HL-60 (cell line): ENCODE measurements at regions not wholly inside any gene's neighbourhood (a gene's known extent, or its start where the extent isn't known, plus 50 kb on each side); places are given as distances from the start of the nearest gene placed in this dataset.

Experiments
- DNase-seq, 2 experiments: peaks; one replicate each; pipeline ENCODE4 v3.0.0-alpha.2; 2010 to 2020; ENCODE audit warnings: low read depth in 1 of 2, low spot score in 1 of 2
- H3K27ac ChIP-seq: fragments of 250-450 bp; sonication (Bioruptor Pico); replicated peaks from 2 replicates; pipeline ENCODE4 v1.5.1; 2020; ENCODE audit warnings: mild to moderate bottlenecking, moderate library complexity
- H3K27me3 ChIP-seq: fragments of 250-450 bp; sonication (Bioruptor Pico); 2 replicates; pipeline ENCODE4 v1.5.1; 2021; ENCODE audit warnings: mild to moderate bottlenecking, moderate library complexity; ENCODE audit not compliant: insufficient read depth, poor library complexity, severe bottlenecking
- H3K4me3 ChIP-seq: replicated peaks from 2 replicates; pipeline ENCODE4 v1.5.1; 2011; ENCODE audit warnings: mild to moderate bottlenecking, control low read depth, low read length; ENCODE audit not compliant: insufficient read depth
- CTCF ChIP-seq: IDR thresholded peaks from one replicate; pipeline ENCODE4 v1.5.1; 2011; ENCODE audit warnings: low read length, control low read depth, inconsistent platforms; ENCODE audit not compliant: insufficient read depth
- GABPA ChIP-seq: IDR thresholded peaks from 2 replicates; pipeline ENCODE4 v1.6.1; 2012; ENCODE audit warnings: low read depth
- POLR2AphosphoS5 ChIP-seq: IDR thresholded peaks from 2 replicates; pipeline ENCODE4 v1.6.1; 2012; ENCODE audit warnings: low read depth
- SPI1 ChIP-seq: IDR thresholded peaks from 2 replicates; pipeline ENCODE4 v1.6.1; 2012; ENCODE audit warnings: low read depth, mild to moderate bottlenecking, borderline replicate concordance
- TF ChIP-seq, protein P1 (sequence below): IDR thresholded peaks from 2 replicates; pipeline ENCODE4 v1.6.1; 2012; ENCODE audit warnings: low read depth; ENCODE audit not compliant: insufficient replicate concordance

DNA sequence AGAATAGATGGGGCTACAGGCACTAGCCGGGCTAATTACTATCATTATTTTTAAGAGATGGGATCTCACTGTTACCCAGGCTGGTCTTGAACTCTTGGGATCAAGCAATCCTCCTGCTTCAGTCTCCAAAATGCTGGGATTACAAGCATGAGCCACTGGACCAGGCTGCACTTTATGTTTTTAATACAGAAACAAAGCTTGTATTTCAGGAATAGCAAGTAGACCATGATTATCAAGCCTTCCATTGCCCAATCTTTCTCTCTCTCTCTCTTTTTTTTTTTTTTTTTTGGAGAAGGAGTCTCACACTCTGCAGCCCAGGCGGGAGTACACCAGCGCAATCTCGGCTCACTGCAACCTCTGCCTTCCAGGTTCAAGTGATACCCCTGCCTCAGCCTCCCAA is 75.4 kb downstream of the MDH2 start:
- no peak overlapping the region for H3K27ac ChIP-seq
- H3K27me3 ChIP-seq = no peaks in the 10 kb centered on the region
- H3K4me3 ChIP-seq = no peak overlapping the region
- no peak for DNase-seq
- TF ChIP-seq GABPA = no peak
- no peak for TF ChIP-seq SPI1
- TF ChIP-seq POLR2AphosphoS5 = no peak
- no peak for TF ChIP-seq CTCF
- TF ChIP-seq, protein P1, sequence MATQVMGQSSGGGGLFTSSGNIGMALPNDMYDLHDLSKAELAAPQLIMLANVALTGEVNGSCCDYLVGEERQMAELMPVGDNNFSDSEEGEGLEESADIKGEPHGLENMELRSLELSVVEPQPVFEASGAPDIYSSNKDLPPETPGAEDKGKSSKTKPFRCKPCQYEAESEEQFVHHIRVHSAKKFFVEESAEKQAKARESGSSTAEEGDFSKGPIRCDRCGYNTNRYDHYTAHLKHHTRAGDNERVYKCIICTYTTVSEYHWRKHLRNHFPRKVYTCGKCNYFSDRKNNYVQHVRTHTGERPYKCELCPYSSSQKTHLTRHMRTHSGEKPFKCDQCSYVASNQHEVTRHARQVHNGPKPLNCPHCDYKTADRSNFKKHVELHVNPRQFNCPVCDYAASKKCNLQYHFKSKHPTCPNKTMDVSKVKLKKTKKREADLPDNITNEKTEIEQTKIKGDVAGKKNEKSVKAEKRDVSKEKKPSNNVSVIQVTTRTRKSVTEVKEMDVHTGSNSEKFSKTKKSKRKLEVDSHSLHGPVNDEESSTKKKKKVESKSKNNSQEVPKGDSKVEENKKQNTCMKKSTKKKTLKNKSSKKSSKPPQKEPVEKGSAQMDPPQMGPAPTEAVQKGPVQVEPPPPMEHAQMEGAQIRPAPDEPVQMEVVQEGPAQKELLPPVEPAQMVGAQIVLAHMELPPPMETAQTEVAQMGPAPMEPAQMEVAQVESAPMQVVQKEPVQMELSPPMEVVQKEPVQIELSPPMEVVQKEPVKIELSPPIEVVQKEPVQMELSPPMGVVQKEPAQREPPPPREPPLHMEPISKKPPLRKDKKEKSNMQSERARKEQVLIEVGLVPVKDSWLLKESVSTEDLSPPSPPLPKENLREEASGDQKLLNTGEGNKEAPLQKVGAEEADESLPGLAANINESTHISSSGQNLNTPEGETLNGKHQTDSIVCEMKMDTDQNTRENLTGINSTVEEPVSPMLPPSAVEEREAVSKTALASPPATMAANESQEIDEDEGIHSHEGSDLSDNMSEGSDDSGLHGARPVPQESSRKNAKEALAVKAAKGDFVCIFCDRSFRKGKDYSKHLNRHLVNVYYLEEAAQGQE = no peak

- Histone ChIP-seq H3K27ac (no peak overlapping the region), H3K27me3 (no peaks in the 10 kb centered on the region), H3K4me3 (no peak overlapping the region)
- TF ChIP-seq CTCF (no peak), GABPA (no peak), POLR2AphosphoS5 (no peak), SPI1 (no peak)
- TF ChIP-seq, protein P1 = no peak
- DNase-seq = no peak
Observed at GRCh38 chr7:76125560-76125959, 76.1 kb upstream of the SRRM3 start.

DNA sequence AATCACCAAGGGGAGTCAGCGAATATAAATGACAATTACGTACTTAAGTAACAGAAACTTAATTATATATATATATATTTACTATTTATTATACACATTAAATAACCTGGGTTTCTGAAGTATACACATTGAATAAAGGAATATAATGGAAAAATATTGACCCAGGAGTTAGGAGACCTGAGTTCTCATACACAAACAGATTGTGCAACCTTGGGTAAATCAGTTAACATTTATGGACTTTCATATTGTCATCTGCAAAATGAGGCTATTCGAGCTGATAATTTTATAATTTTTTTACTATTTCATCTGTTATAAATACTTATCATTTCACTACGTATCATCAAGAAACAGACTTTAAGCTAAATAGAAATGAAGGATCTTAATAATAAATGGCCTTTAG is 75.1 kb upstream of the SRRM3 start:
- Histone ChIP-seq H3K27ac (no peak overlapping the region), H3K4me3 (no peak overlapping the region), H3K27me3 (no peaks in the 10 kb centered on the region)
- no peak for DNase-seq
- no peak for TF ChIP-seq CTCF
- TF ChIP-seq, protein P1 = no peak
- TF ChIP-seq SPI1 = no peak
- no peak for TF ChIP-seq GABPA
- TF ChIP-seq POLR2AphosphoS5 = no peak
